Neural cell (in vitro differentiated cells): ENCODE measurements at regions not wholly inside any gene's neighbourhood (a gene's known extent, or its start where the extent isn't known, plus 50 kb on each side); places are given as distances from the start of the nearest gene placed in this dataset.

Experiments
- CTCF ChIP-seq: fragments of 450-650 bp; IDR thresholded peaks from 2 replicates; pipeline ENCODE4 v1.5.1; 2014; ENCODE audit warnings: antibody characterized with exemption, mild to moderate bottlenecking, moderate library complexity; ENCODE audit not compliant: poor library complexity, severe bottlenecking
- EP300 ChIP-seq: fragments of 450-650 bp; conservative IDR thresholded peaks from 2 replicates; pipeline ENCODE4 v1.6.1; 2014; ENCODE audit warnings: antibody characterized with exemption, mild to moderate bottlenecking, moderate library complexity; ENCODE audit not compliant: poor library complexity, severe bottlenecking
- EZH2 ChIP-seq: fragments of 200-600, 300-800 bp; shearing (Covaris generic), sonication (generic); IDR thresholded peaks from 2 replicates; pipeline ENCODE4 v1.6.1; 2014; ENCODE audit warnings: antibody characterized with exemption, low read length, borderline replicate concordance, mild to moderate bottlenecking; ENCODE audit not compliant: insufficient read depth, poor library complexity, severe bottlenecking
- POLR2AphosphoS5 ChIP-seq: IDR thresholded peaks from 2 replicates; pipeline ENCODE4 v1.6.1; 2012
- RAD21 ChIP-seq: fragments of 450-650 bp; conservative IDR thresholded peaks from 2 replicates; pipeline ENCODE4 v1.6.1; 2014; ENCODE audit warnings: antibody characterized with exemption, mild to moderate bottlenecking, moderate library complexity
- REST ChIP-seq: IDR thresholded peaks from 2 replicates; pipeline ENCODE4 v1.6.1; 2012; ENCODE audit warnings: borderline replicate concordance
- TAF1 ChIP-seq: IDR thresholded peaks from 2 replicates; pipeline ENCODE4 v1.6.1; 2012; ENCODE audit warnings: low read depth

GRCh38 chr1:239612379-239612778 is 226.0 kb downstream of the CHRM3 start:
- TF ChIP-seq CTCF, result no peak
- no peak for TF ChIP-seq EP300
- no peak for TF ChIP-seq EZH2
- no peak for TF ChIP-seq TAF1
- TF ChIP-seq POLR2AphosphoS5, result no peak
- no peak for TF ChIP-seq RAD21
- no peak for TF ChIP-seq REST
